ENCODE measurements at regions not wholly inside any gene's neighbourhood (a gene's known extent, or its start where the extent isn't known, plus 50 kb on each side); places are given as distances from the start of the nearest gene placed in this dataset.
"Not testable (repeated sequence)": the region's sequence is repeated elsewhere in the genome, so short reads cannot be mapped to it uniquely, and the experiment has no call there.

GRCh38 chr1:163588796-163589195 lies 267.0 kb downstream of the NUF2 start:
- DNase-seq (ENCODE audit: low spot score), result no peak
- H3K9me3 Mint-ChIP-seq (ENCODE audit: low read depth), result peaks cover 4% of the 10 kb centered on the region
- H3K27ac Mint-ChIP-seq (ENCODE audit: unreplicated experiment), result no peak overlapping the region
- H3K4me3 Mint-ChIP-seq (ENCODE audit: unreplicated experiment), result no peak overlapping the region
- TF ChIP-seq CTCF (IDR thresholded peaks at IDR 0.05), result no peak
- H3K4me1 Mint-ChIP-seq (ENCODE audit: low read depth), result no peaks in the 10 kb centered on the region
- H3K27me3 Mint-ChIP-seq (ENCODE audit: low read depth), result peaks cover 2% of the 10 kb centered on the region
- H3K36me3 Mint-ChIP-seq (ENCODE audit: low read depth), result no peaks in the 10 kb centered on the region

GRCh38 chr1:163589735-163590134 lies 268.0 kb downstream of the NUF2 start:
- Mint-ChIP-seq H3K27me3 (ENCODE audit: low read depth) (peaks cover 2% of the 10 kb centered on the region), H3K4me3 (ENCODE audit: unreplicated experiment) (no peak overlapping the region), H3K4me1 (ENCODE audit: low read depth) (no peaks in the 10 kb centered on the region), H3K9me3 (ENCODE audit: low read depth) (peaks cover 4% of the 10 kb centered on the region), H3K27ac (ENCODE audit: unreplicated experiment) (no peak overlapping the region), H3K36me3 (ENCODE audit: low read depth) (no peaks in the 10 kb centered on the region)
- TF ChIP-seq CTCF (IDR thresholded peaks at IDR 0.05), result no peak
- no peak for DNase-seq (ENCODE audit: low spot score)

GRCh38 chr1:163591131-163591530 lies 269.4 kb downstream of the NUF2 start:
- H3K27me3 Mint-ChIP-seq (ENCODE audit: low read depth); H3K4me1 Mint-ChIP-seq (ENCODE audit: low read depth); H3K36me3 Mint-ChIP-seq (ENCODE audit: low read depth); H3K27ac Mint-ChIP-seq (ENCODE audit: unreplicated experiment); DNase-seq (ENCODE audit: low spot score); H3K9me3 Mint-ChIP-seq (ENCODE audit: low read depth); H3K4me3 Mint-ChIP-seq (ENCODE audit: unreplicated experiment): not testable (repeated sequence)

GRCh38 chr1:163592623-163593022 lies 270.9 kb downstream of the NUF2 start:
- H3K36me3 Mint-ChIP-seq (ENCODE audit: low read depth); H3K27ac Mint-ChIP-seq (ENCODE audit: unreplicated experiment); H3K27me3 Mint-ChIP-seq (ENCODE audit: low read depth); DNase-seq (ENCODE audit: low spot score); H3K9me3 Mint-ChIP-seq (ENCODE audit: low read depth); H3K4me3 Mint-ChIP-seq (ENCODE audit: unreplicated experiment); H3K4me1 Mint-ChIP-seq (ENCODE audit: low read depth): not testable (repeated sequence)

- DNase-seq (ENCODE audit: low spot score); H3K36me3 Mint-ChIP-seq (ENCODE audit: low read depth); H3K27ac Mint-ChIP-seq (ENCODE audit: unreplicated experiment): not testable (repeated sequence)
Measured at GRCh38 chr1:163596106-163596505, 274.4 kb downstream of the NUF2 start.

GRCh38 chr1:163596541-163597258 lies 274.9 kb downstream of the NUF2 start:
- Mint-ChIP-seq H3K36me3 (ENCODE audit: low read depth) (no peaks in the 10 kb centered on the region), H3K9me3 (ENCODE audit: low read depth) (peaks cover 4% of the 10 kb centered on the region), H3K4me3 (ENCODE audit: unreplicated experiment) (no peak overlapping the region), H3K27me3 (ENCODE audit: low read depth) (peaks cover 2% of the 10 kb centered on the region), H3K27ac (ENCODE audit: unreplicated experiment) (no peak overlapping the region), H3K4me1 (ENCODE audit: low read depth) (no peaks in the 10 kb centered on the region)
- TF ChIP-seq CTCF (IDR thresholded peaks at IDR 0.05), result no peak
- DNase-seq (ENCODE audit: low spot score), result no peak

More at GRCh38 chr1:163596106-163596505, 274.4 kb downstream of the NUF2 start:
- not testable (repeated sequence) for H3K27me3 Mint-ChIP-seq (ENCODE audit: low read depth); H3K9me3 Mint-ChIP-seq (ENCODE audit: low read depth); H3K4me1 Mint-ChIP-seq (ENCODE audit: low read depth); H3K4me3 Mint-ChIP-seq (ENCODE audit: unreplicated experiment)

GRCh38 chr1:163604321-163604720 lies 282.6 kb downstream of the NUF2 start:
- H3K4me3 Mint-ChIP-seq (ENCODE audit: unreplicated experiment), result no peak overlapping the region
- no peak for DNase-seq (ENCODE audit: low spot score)
- peaks cover 12% of the 10 kb centered on the region for H3K27me3 Mint-ChIP-seq (ENCODE audit: low read depth)
- no peaks in the 10 kb centered on the region for H3K36me3 Mint-ChIP-seq (ENCODE audit: low read depth)
- no peaks in the 10 kb centered on the region for H3K9me3 Mint-ChIP-seq (ENCODE audit: low read depth)
- H3K27ac Mint-ChIP-seq (ENCODE audit: unreplicated experiment), result no peak overlapping the region
- no peaks in the 10 kb centered on the region for H3K4me1 Mint-ChIP-seq (ENCODE audit: low read depth)
- no peak for TF ChIP-seq CTCF (IDR thresholded peaks at IDR 0.05)
